H1 (cell line): ENCODE measurements at regions not wholly inside any gene's neighbourhood (a gene's known extent, or its start where the extent isn't known, plus 50 kb on each side); places are given as distances from the start of the nearest gene placed in this dataset.

Source experiments
- CTCF ChIA-PET: fragments of 300-600 bp; sonication (Branson Sonifier 250); formaldehyde crosslinking; loops from one replicate; lab custom pipeline; 2021; ENCODE audit not compliant: partially characterized antibody; lab: Charles Lee
- POLR2A ChIA-PET: fragments of 300-600 bp; sonication (Branson Sonifier 250); formaldehyde crosslinking; loops from one replicate; lab custom pipeline; 2021; ENCODE audit warnings: inconsistent platforms; ENCODE audit not compliant: partially characterized antibody; lab: Charles Lee
- DNase-seq, 2 experiments: peaks; one replicate each; pipeline versions ENCODE4 v3.0.0 to v3.0.0-alpha.2; 2010 to 2022; ENCODE audit warnings: low spot score in 2 of 2, low read depth in 1 of 2, mixed read lengths in 1 of 2
- FAIRE-seq: peaks from 2 replicates; lab custom pipeline; 2011; peaks lifted over from hg19 to GRCh38; lab: Jason Lieb, UNC
- H2AFZ ChIP-seq: 2 replicates; pipeline ENCODE4 v1.8.1; 2012; ENCODE audit warnings: low read length, inconsistent platforms
- H2AK5ac ChIP-seq: 2 replicates; pipeline ENCODE4 v1.6.1; 2013; ENCODE audit warnings: low read depth, low read length
- H2BK120ac ChIP-seq: replicated peaks from 2 replicates; pipeline ENCODE3; 2013; ENCODE audit warnings: low read depth, low read length, inconsistent platforms
- H2BK12ac ChIP-seq: 2 replicates; pipeline ENCODE4 v1.6.1; 2013; ENCODE audit warnings: low read depth, low read length
- H2BK15ac ChIP-seq: 2 replicates; pipeline ENCODE4 v1.6.1; 2013; ENCODE audit warnings: low read length
- H2BK20ac ChIP-seq: 2 replicates; pipeline ENCODE4 v1.6.1; 2013; ENCODE audit warnings: low read length
- H2BK5ac ChIP-seq: 2 replicates; pipeline ENCODE4 v1.6.1; 2013; ENCODE audit warnings: low read depth, low read length
- H3K14ac ChIP-seq: 2 replicates; pipeline ENCODE4 v1.6.1; 2013; ENCODE audit warnings: inconsistent platforms; ENCODE audit not compliant: insufficient read length
- H3K18ac ChIP-seq: 2 replicates; pipeline ENCODE4 v1.6.1; 2013; ENCODE audit warnings: low read length; ENCODE audit errors: extremely low read depth
- H3K23ac ChIP-seq: 2 replicates; pipeline ENCODE4 v1.6.1; 2013; ENCODE audit warnings: inconsistent platforms; ENCODE audit not compliant: insufficient read length
- H3K23me2 ChIP-seq: 2 replicates; pipeline ENCODE4 v1.6.1; 2013; ENCODE audit warnings: low read depth, low read length
- H3K27ac ChIP-seq: 2 replicates; pipeline ENCODE4 v1.6.1; 2011; ENCODE audit warnings: low read depth, low read length, inconsistent platforms
- H3K27me3 ChIP-seq, 4 experiments: replicated peaks in 1 of 4; 1 replicate in 1 of 4; 2 replicates in 3 of 4; pipeline versions ENCODE4 v1.6.1 to v1.8.1; 2011 to 2013; ENCODE audit warnings: low read length in 3 of 4, mild to moderate bottlenecking in 3 of 4, inconsistent platforms in 2 of 4, mixed read lengths in 2 of 4, moderate library complexity in 1 of 4; ENCODE audit not compliant: control insufficient read depth in 3 of 4, insufficient read depth in 3 of 4; ENCODE audit errors: extremely low read depth in 1 of 4
- H3K36me3 ChIP-seq, 4 experiments: 2 replicates each; pipeline versions ENCODE4 v1.6.1 to v1.8.1; 2011 to 2013; ENCODE audit warnings: mild to moderate bottlenecking in 4 of 4, low read length in 3 of 4, moderate library complexity in 2 of 4, control low read depth in 1 of 4, inconsistent platforms in 1 of 4; ENCODE audit not compliant: insufficient read depth in 4 of 4, control insufficient read depth in 2 of 4
- H3K4ac ChIP-seq: replicated peaks from 2 replicates; pipeline ENCODE3; 2013; ENCODE audit warnings: low read length, low read depth, mixed read lengths, inconsistent platforms; ENCODE audit not compliant: insufficient read length
- H3K4me1 ChIP-seq, 4 experiments: replicated peaks in 1 of 4; 1 replicate in 1 of 4; 2 replicates in 3 of 4; pipeline versions ENCODE4 v1.6.1 to v1.8.1; 2011 to 2013; ENCODE audit warnings: low read length in 3 of 4, inconsistent platforms in 2 of 4, mixed read lengths in 1 of 4; ENCODE audit not compliant: insufficient read depth in 4 of 4, control insufficient read depth in 3 of 4
- H3K4me2 ChIP-seq, 2 experiments: 2 replicates each; pipeline versions ENCODE4 v1.6.1 to v1.8.1; 2011 to 2013; ENCODE audit warnings: low read depth in 2 of 2, low read length in 2 of 2, control low read depth in 1 of 2, inconsistent platforms in 1 of 2, mild to moderate bottlenecking in 1 of 2; ENCODE audit not compliant: insufficient read depth in 1 of 2
- H3K4me3 ChIP-seq, 4 experiments: fragments of 200-600, 300-600 bp in 1 of 4; sonication (generic), shearing (Covaris generic), sonication (Bioruptor Twin) in 1 of 4; 2 replicates each; pipeline versions ENCODE4 v1.5.1 to v1.8.1; 2011 to 2016; ENCODE audit warnings: low read length in 4 of 4, low read depth in 3 of 4, control low read depth in 2 of 4, inconsistent platforms in 2 of 4, mild to moderate bottlenecking in 2 of 4, mixed read lengths in 1 of 4, moderate library complexity in 1 of 4; ENCODE audit not compliant: insufficient read depth in 2 of 4; ENCODE audit errors: extremely low read depth in 1 of 4
- H3K56ac ChIP-seq: replicated peaks from 2 replicates; pipeline ENCODE3; 2013; ENCODE audit warnings: low read depth, mild to moderate bottlenecking, mixed read lengths, low read length, inconsistent platforms; ENCODE audit not compliant: insufficient read length
- H3K79me1 ChIP-seq: 2 replicates; pipeline ENCODE4 v1.6.1; 2013; ENCODE audit warnings: low read depth, low read length, control low read depth
- H3K79me2 ChIP-seq, 2 experiments: 2 replicates each; pipeline versions ENCODE4 v1.6.1 to v1.8.1; 2012 to 2013; ENCODE audit warnings: low read length in 2 of 2, mild to moderate bottlenecking in 2 of 2, inconsistent platforms in 1 of 2; ENCODE audit not compliant: insufficient read depth in 2 of 2, control insufficient read depth in 1 of 2
- H3K9ac ChIP-seq, 4 experiments: replicated peaks in 1 of 4; 1 replicate in 1 of 4; 2 replicates in 3 of 4; pipeline versions ENCODE4 v1.6.1 to v1.8.1; 2011 to 2013; ENCODE audit warnings: low read depth in 3 of 4, low read length in 3 of 4, control low read depth in 2 of 4, mild to moderate bottlenecking in 2 of 4, moderate library complexity in 2 of 4, inconsistent platforms in 1 of 4; ENCODE audit errors: extremely low read depth in 1 of 4
- H3K9me3 ChIP-seq, 2 experiments: 2 replicates each; pipeline versions ENCODE4 v1.6.1 to v1.8.1; 2012 to 2013; ENCODE audit warnings: mild to moderate bottlenecking in 2 of 2, moderate library complexity in 2 of 2, control low read depth in 1 of 2, inconsistent platforms in 1 of 2, low read depth in 1 of 2, low read length in 1 of 2, mixed read lengths in 1 of 2; ENCODE audit not compliant: insufficient read depth in 2 of 2
- H4K20me1 ChIP-seq, 2 experiments: replicated peaks in 1 of 2; 2 replicates each; pipeline versions ENCODE3 to v1.8.1; 2011 to 2013; ENCODE audit warnings: inconsistent platforms in 2 of 2, low read length in 2 of 2, mild to moderate bottlenecking in 1 of 2; ENCODE audit not compliant: insufficient read depth in 2 of 2, control insufficient read depth in 1 of 2
- H4K5ac ChIP-seq: 2 replicates; pipeline ENCODE4 v1.6.1; 2013; ENCODE audit warnings: low read length, low read depth, mixed read lengths, inconsistent platforms; ENCODE audit not compliant: insufficient read length
- H4K8ac ChIP-seq: 2 replicates; pipeline ENCODE4 v1.8.0; 2013; ENCODE audit warnings: mild to moderate bottlenecking, moderate library complexity, low read length, inconsistent platforms; ENCODE audit not compliant: insufficient read depth; ENCODE audit errors: extremely low read depth
- H4K91ac ChIP-seq: replicated peaks from 2 replicates; pipeline ENCODE3; 2013; ENCODE audit warnings: low read length, mixed read lengths, inconsistent platforms; ENCODE audit not compliant: insufficient read length
- ASH2L ChIP-seq: fragments of 200-600, 300-600 bp; sonication (generic); IDR thresholded peaks from one replicate; pipeline ENCODE4 v1.7.1; 2017; ENCODE audit warnings: low read length
- BCL11A ChIP-seq, 2 experiments: IDR thresholded peaks; one replicate each; pipeline ENCODE4 v1.6.1; 2011; ENCODE audit warnings: low read depth in 2 of 2, low read length in 2 of 2, mild to moderate bottlenecking in 2 of 2
- CBX8 ChIP-seq: fragments of 300-800, 300-1000 bp; sonication (generic); IDR thresholded peaks from 2 replicates; pipeline ENCODE4 v1.7.1; 2016; ENCODE audit warnings: low read depth, low read length, borderline replicate concordance
- CEBPB ChIP-seq: IDR thresholded peaks from 2 replicates; pipeline ENCODE4 v1.6.1; 2012; ENCODE audit warnings: low read depth, low read length
- EZH2 ChIP-seq: fragments of 200-600 bp; sonication (generic); IDR thresholded peaks from 2 replicates; pipeline ENCODE4 v1.7.1; 2012; ENCODE audit warnings: low read depth, mild to moderate bottlenecking, moderate library complexity, low read length, inconsistent platforms; ENCODE audit not compliant: severe bottlenecking
- HDAC6 ChIP-seq: IDR thresholded peaks from one replicate; pipeline ENCODE4 v1.7.1; 2012; ENCODE audit warnings: low read depth, mild to moderate bottlenecking, inconsistent platforms, low read length, moderate library complexity
- KDM4A ChIP-seq: IDR thresholded peaks from one replicate; pipeline ENCODE4 v1.7.1; 2012; ENCODE audit warnings: low read depth, mild to moderate bottlenecking, moderate library complexity, low read length, inconsistent platforms; ENCODE audit not compliant: severe bottlenecking
- MAFK ChIP-seq: IDR thresholded peaks from 2 replicates; pipeline ENCODE4 v1.6.1; 2012; ENCODE audit warnings: low read depth, mild to moderate bottlenecking, improper control_type of control experiment, low read length
- POU5F1 ChIP-seq: IDR thresholded peaks from 2 replicates; pipeline ENCODE4 v1.6.1; 2011; ENCODE audit warnings: low read depth, mild to moderate bottlenecking, low read length, moderate library complexity
- SAP30 ChIP-seq: fragments of 300-600 bp; sonication (generic); IDR thresholded peaks from 2 replicates; pipeline ENCODE4 v1.7.1; 2012; ENCODE audit warnings: low read length, moderate library complexity, mild to moderate bottlenecking, inconsistent platforms; ENCODE audit not compliant: insufficient read depth, insufficient replicate concordance
- SIRT6 ChIP-seq: IDR thresholded peaks from one replicate; pipeline ENCODE4 v1.7.1; 2012; ENCODE audit warnings: low read length, inconsistent platforms
- SP4 ChIP-seq: IDR thresholded peaks from 2 replicates; pipeline ENCODE4 v1.6.1; 2012; ENCODE audit warnings: low read length, inconsistent platforms
- WGBS, 2 experiments: shearing (Covaris generic) in 1 of 2; methylation state at CpG; one replicate each; pipeline versions ENCODE4 v1.1.6 to v1.1.7; 2013 to 2015; ENCODE audit warnings: low lambda C conversion rate in 2 of 2, mixed read lengths in 2 of 2, inconsistent platforms in 1 of 2, low coverage in 1 of 2, missing lambda C conversion rate in 1 of 2; ENCODE audit not compliant: insufficient replicate concordance in 2 of 2, insufficient coverage in 1 of 2, insufficient read length in 1 of 2; ENCODE audit errors: extremely low coverage in 1 of 2, missing lambda C conversion rate in 1 of 2; 5-methylcytosine and 5-hydroxymethylcytosine counted together

- Histone ChIP-seq H4K91ac (no peak overlapping the region), H3K23ac (no peak overlapping the region), H3K27ac (no peak overlapping the region), H3K36me3 (no peaks in the 10 kb centered on the region), H2AFZ (no peak overlapping the region; the same call in 1 of the 2 replicates), H3K4ac (no peak overlapping the region), H3K18ac (no peak overlapping the region), H3K27me3 (no peaks in the 10 kb centered on the region), H3K9me3 (no peaks in the 10 kb centered on the region), H2BK12ac (no peak overlapping the region), H3K4me3 (no peak overlapping the region), H4K20me1 (no peaks in the 10 kb centered on the region), H2BK15ac (no peak overlapping the region), H2BK20ac (no peak overlapping the region), H3K4me2 (no peak overlapping the region), H3K79me2 (no peaks in the 10 kb centered on the region), H4K8ac (no peak overlapping the region), H2BK5ac (no peak overlapping the region), H3K9ac (no peak overlapping the region), H2AK5ac (no peak overlapping the region), H3K56ac (no peak overlapping the region), H2BK120ac (no peak overlapping the region), H4K5ac (no peak overlapping the region), H3K14ac (no peak overlapping the region), H3K79me1 (no peaks in the 10 kb centered on the region), H3K23me2 (no peaks in the 10 kb centered on the region), H3K4me1 (no peaks in the 10 kb centered on the region)
- FAIRE-seq (no peak), DNase-seq (no peak)
- ChIA-PET CTCF (no interaction called here), POLR2A (no interaction called here)
- WGBS, 2 experiments = 81% methylated on average over 3 of the region's 3 CpGs; no CpG with 5 or more reads in 1 of the 2 experiments
- no peak for TF ChIP-seq ASH2L
- TF ChIP-seq KDM4A = no peak
- no peak for TF ChIP-seq SIRT6
- no peak for TF ChIP-seq CEBPB
- no peak for TF ChIP-seq BCL11A (IDR thresholded peaks at IDR 0.05; ENCODE audit: low read depth in 2 of 2, low read length in 2 of 2)
- TF ChIP-seq EZH2 = no peak
- TF ChIP-seq POU5F1 = no peak
- TF ChIP-seq MAFK = no peak
- TF ChIP-seq SP4 = no peak
- TF ChIP-seq CBX8 = no peak
- no peak for TF ChIP-seq HDAC6
- TF ChIP-seq SAP30 = no peak
Measured at GRCh38 chr1:194047206-194047605, 860.8 kb upstream of the B3GALT2 start.
